Brain pericyte (primary cell): ENCODE measurements at regions not wholly inside any gene's neighbourhood (a gene's known extent, or its start where the extent isn't known, plus 50 kb on each side); places are given as distances from the start of the nearest gene placed in this dataset.
"Not testable (repeated sequence)": the region's sequence is repeated elsewhere in the genome, so short reads cannot be mapped to it uniquely, and the experiment has no call there.

Source experiments
- DNase-seq: peaks from one replicate; pipeline ENCODE4 v3.0.0-alpha.2; 2012; ENCODE audit warnings: low read depth, low spot score

DNA sequence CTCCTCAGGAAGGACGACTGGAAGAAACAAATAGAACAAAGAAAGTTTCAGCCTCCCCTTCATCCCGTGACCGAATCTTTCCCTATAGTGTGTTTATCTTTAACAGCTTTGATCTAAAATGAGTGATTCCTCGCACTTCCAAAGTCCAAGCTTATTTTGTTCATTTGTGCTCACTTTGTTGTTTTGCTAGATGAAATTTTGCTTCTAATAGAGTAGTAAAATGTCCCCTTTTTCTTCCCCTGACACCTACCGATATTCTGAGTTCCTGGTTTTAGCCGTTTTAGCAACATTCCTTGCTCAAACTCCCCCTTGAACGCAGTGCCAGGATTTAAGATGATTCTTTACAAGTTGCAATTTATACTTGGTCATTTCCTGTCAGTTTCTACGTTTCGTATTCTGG, 204.2 kb downstream of the FGF9 start:
- DNase-seq, result no peak

DNA sequence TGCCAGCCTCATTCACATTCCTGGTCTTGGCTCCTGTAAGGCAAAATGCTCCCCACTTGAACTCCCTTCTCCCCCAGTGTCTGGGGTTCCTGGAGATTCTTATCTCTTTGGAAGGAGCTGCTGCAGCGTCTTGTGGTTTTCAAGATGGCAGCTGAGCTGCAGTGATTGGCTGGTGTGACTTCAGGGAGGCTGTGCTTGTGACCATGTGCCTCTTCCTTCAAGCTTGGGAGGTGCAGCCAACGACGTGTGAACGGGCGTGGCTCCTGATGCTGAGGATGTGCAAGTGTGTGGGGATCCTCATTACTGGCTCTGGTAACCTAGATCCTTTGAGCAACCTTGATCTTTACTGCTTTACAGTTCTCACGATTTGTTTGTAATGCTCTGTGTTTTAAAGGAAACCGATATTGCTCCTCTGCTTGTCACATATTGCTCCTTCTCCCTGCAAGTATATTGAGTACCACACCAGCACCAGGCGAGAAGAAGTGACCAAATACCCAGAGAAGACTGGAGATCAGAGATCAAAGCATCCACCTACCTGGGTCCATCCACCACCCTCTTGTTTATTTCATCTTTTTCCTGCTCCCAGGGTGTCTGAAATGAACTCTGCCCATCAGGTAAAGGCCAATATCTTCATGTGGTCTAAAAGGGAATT, 208.5 kb downstream of the FGF9 start:
- DNase-seq, result no peak

DNA sequence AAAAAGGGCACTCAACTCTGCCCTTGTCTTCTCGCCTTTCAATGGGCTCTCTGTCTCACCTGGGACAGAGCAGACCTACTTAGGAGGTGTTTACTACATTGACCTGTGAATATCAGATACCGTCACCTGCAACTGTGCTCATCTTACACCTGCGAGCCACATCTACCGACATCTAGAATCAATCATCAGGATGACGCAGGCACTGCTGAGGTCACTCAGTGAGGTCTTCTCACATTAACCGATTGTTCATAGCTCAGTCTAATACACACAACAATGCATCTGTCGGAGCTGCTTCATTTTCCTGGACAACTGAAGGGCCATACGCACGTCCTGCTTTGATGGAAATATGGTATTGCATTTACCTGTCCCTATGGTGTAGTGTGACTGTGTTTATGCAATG, 211.9 kb downstream of the FGF9 start:
- no peak for DNase-seq

DNA sequence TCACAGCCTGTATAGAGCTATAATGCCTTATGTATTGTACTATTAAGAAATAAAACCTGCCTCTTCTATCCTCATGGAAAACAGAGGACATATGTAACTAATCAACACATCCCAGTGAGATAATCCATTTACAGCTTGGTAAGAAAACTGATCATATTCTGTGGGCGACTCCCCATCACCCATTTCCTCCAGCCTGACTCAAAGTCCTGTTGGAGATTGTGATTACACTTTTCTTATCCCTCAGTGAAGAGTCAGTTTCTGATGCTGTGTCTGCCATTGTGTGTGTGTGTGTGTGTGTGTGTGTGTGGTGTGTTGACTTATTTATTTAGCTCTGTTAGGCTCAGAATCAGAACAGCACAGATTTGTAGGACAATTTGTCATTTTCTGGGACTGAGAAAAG, 212.8 kb downstream of the FGF9 start:
- DNase-seq, result no peak

DNA sequence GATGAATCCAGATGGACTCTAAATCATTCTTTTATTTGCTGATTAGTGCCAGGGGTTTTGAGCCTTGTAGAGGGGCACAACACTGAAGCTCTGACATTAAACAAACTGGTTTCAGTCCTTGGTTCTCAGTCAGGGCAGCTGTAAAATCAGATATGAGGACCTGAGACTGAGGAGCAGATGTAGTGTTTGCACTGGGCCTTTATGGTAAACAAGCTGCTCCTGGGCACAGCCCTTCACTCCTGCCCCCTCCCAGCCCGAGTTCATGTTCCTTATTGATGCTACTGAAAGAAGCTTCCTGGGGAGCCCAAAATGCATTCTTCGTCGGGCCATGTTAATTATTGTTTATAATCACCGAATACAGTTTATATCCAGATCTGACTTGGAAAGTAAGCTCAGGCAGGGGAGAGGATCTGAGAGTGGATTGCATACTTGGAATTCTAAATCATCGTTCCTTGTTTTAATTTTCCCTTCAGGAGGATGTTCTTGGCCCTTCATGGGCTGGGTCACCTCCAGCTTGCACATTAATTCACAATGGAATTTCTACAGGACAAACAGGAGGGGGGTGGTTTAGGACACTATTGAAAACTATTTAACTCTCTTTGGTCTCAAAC, 213.5 kb downstream of the FGF9 start:
- DNase-seq, result no peak

DNA sequence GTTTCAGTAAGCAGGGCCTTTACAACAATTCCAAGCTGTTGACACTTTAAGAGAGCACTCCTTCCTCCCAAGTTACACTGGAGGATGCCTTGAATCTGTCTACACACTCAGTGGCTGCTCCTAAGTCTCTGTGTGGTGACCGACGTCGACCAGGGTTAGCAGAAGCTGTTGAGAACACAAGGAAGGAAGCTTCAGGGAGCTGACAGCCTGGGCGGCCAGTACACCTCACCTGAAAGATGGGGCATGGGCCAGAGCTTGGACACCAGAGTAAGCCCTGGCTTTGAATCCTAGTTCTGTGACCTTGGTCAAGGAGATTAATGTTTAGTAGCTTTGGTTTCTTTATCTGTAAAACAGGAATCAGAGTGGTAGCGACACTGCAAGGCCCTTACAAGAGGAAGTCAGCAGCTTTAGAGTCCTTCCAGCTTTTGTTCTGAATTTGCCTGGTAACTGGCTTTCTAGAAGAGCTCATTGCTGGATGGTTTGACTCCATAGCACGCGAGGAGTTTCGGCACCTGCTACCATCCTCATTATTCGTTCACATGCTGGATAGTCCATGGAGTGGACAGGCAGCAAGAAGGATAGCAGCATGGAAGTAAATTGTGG, 214.2 kb downstream of the FGF9 start:
- DNase-seq, result no peak

DNA sequence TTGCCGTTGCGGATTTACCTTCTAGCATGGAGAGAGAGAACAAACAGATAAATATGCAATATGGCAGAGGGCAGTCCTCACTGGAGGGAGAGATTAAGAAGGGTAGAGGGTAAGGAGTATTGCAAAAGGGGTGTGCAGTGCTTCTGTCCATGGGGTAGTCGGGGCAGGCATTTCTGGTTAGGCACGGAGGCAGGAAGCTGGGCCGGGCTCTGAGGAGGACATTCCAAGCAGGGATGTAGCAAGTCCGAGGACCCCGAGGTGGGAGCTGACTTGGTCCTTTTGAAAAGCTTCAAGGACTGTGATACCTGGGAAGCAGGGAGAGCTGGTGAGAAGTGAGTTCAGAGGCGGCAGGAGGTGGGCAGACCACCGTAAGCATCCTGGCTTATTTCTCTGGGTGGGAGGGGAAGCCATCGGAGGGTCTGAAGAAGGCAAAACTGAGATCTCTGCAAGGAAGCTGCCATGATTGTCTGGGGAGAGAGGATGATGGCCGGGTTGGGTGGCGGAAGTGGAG, 214.9 kb downstream of the FGF9 start:
- no peak for DNase-seq

DNA sequence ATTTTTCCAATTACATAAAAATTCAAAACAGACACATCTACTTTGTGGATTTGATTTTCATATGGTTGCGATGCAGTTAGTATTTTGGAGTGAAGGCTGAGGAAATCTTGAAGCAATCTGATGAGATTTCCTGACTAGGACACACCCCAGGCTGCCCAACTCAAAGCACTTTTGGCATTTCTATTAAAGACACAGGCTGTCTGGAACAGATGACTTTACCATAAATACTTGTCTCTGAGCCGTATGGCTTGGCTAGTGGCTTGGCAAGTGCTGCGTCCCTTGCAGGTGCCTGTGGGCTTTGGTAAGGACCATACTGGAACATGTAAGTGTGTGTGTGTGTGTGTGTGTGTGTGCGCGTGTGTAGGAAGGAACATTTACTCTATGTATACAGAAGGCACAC, 218.8 kb downstream of the FGF9 start:
- no peak for DNase-seq

DNA sequence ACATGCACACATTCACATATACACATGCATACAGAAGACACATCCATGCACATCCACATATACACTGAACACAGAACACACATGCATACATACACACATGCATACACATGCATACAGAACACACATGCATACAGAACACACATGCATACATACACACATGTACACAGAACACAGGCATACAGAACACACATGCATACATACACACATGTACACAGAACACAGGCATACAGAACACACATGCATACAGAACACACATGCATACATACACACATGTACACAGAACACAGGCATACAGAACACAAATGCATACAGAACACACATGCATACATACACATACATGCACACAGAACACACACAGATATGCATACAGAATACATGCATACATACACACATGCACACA, 219.3 kb downstream of the FGF9 start:
- not testable (repeated sequence) for DNase-seq

DNA sequence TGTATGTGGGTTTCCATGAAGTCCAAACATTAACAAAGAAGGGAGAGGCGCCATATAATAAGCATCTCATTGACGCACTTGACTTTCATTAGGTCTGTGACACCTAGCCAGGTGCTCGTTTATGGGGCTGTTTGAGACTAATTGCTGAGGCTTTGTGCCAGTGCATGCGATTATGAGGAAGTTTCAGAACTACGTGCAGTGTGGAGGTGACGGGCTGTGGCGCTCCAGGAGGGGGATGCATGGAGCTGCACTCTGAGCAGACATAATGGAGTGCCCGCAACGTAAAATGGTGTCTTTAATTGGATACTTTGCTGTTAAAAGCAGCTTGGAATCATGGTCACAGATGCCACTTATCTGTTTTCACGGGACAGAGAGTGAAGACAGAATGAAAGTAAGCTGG, 223.2 kb downstream of the FGF9 start:
- DNase-seq, result no peak

DNA sequence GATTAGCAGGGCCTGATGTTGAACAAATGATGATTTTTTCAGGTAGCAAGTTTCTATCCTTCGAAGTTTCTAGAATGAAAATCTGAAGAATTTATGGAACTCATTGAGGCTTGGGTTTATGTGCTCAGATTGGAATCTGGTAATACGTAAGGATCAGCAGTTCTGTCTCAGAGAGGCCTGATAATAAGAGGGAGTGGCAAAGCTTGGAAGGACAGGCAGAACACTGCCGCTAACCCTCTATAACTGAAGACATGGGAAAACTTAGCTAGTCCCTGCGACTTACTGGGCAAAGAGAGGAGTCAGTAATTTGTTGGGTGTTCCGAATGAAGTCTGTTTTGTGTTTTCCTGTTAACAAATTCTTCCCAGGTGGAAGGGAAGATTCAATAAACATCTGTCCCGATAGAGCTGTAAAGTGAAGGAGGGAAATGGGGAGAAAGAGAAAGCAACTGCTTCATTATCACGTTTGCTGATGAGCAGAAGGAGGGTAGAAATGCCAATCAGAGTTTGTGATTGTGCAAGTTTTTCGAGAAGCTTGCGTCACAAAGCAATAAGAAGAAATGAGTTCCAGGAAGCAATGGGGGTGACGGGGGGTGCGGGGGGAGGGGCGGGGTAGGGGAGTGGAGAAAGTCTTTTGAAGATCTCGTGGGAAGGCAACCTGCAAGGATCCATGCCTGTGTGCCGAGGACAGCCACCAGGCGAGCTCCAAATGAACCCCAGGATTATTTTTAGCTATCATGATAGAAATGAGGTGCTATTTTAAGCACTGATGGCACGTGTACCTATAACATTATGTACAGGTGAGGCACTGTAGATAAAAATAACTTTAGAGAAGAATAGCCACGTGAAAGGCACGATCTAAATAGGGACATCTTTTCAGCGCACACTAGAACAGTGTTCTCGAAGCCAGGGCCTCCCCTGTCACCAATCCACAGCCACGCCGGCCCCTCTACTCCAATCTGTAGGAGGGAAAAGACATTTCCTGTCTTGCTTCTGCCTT, 224.1 kb downstream of the FGF9 start:
- no peak for DNase-seq

DNA sequence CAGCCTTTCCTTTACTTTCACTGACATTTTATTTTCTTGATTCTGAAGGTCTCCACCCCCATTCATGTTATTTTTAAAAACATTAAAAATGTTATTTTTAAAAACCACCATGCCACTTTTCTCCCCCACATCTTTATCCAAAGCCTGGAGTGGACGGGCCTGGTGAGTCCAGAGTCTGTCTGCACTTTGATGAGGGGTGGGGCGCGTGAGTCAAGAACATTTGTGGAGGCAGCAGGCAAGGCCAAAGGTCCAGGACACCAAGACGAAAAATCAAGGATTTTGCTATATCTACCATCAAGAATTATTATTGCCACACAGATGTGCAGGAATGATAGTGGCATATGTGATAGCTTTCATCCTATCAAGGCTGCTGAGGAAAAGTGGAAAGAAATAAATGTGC, 224.9 kb downstream of the FGF9 start:
- no peak for DNase-seq

DNA sequence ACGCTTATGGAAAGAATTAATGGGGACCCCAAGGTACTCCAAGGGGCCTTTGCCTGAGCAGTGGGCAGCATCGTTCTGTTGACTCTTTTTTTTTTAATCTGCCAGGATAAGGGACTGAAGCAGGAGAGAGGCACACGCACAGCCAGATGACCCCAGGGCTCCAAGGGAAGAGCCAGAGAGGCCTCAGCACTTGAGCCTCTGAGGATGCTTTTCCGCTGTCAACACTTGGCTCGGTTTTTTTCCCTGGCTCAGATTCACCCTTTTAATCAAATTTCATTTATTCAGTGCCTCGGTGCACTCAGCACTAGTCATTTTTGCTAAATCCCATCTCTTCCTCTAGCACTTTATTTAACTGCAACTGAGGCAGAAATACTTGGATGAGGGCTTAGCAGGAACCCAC, 226.3 kb downstream of the FGF9 start:
- no peak for DNase-seq

DNA sequence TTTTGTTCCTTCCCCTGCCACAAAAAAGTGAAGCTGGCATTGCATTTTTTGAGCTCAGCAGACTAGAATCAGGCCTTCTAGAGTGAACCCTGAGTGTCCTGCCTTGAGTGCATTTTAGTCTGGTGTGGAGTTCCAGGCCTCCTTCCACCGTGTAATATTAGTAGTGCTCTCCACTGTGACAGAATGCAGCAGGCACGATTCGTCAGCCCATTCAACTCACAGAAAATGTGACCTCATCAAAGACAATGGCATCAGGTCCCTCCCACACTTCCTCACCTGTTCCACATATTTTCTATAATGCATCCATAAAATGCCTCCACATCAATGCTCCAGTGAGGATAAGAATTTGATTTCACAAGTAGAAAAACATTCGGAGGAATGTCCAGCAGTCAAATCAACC, 227.6 kb downstream of the FGF9 start:
- DNase-seq, result no peak

DNA sequence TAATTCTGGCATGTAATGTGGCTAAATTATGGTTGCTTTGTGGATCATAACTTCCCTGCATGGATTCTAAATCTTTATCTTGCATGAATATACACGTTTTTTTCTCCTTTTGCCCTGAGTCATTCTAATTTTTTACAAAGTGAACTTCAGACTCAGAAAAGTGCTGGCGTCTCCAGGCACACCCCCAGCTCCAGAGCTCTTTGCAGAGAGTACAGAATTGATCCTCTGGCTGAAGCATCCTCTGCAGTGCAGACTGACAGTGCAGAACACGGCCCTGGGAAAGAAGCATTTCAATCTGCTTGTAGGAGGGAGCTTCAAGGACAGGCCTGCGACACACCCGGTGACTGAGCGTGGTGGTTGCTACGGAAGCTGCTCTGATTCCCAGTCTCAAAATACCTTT, 228.1 kb downstream of the FGF9 start:
- no peak for DNase-seq

DNA sequence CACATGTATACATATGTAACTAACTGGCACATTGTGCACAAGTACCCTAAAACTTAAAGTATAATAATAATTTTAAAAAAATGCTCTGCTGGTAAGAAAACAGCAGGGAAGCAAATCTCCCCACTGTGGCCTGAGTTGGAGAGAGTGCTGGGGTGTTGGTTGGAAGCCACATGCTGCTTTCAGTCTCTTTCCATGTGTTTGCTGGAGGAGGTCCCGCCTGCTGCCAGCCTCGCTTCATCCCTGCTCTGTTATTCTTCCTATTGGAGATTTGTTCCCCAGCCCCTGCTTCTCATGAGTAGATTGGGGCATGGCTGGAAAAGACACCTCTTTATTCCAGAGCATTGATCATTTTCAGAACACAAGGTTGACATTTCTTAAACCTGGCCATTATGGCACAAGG, 230.5 kb downstream of the FGF9 start:
- DNase-seq, result no peak

DNA sequence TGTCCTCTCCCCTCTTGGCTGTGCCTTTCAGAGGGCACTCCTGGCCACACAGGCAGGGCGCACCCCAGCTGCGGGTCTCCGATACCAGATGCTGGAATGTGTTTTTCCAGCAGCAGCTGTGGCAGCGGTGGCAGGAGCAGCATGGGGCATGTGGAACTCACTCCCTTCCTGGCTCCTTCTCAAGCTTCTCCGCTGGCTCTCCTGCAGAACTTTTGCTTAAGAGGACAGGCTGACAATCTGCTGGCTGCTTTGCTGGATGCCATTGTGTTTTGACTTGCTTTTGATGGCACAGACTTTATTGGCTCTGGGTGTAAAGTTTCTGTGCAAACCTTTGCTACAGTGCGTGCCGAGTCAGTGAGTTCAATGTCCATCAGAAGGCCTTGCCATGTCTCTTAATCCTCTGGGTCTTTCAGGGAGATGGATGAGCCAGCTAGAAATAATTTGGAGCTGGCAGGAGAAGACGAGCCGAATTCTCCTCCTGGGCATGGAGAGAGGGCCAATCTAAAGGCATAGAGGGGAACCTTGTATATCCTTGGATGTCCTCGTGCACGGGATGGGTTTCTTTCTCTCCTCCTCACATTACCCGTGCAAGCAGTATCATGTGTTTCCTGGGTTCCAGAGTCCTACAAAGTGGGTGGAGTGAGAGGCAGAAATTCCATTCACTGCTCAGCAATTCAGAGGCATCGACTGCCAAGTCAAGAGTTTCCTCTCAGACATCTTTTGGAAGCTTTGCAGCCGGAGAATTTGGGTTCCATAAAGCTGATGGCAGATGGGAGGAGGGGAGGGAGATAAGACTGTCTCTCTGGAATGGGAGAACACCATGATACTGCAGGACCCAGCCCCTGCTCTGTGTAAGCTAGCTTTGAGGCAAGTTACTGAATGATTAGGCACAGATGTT, 231.2 kb downstream of the FGF9 start:
- no peak for DNase-seq

DNA sequence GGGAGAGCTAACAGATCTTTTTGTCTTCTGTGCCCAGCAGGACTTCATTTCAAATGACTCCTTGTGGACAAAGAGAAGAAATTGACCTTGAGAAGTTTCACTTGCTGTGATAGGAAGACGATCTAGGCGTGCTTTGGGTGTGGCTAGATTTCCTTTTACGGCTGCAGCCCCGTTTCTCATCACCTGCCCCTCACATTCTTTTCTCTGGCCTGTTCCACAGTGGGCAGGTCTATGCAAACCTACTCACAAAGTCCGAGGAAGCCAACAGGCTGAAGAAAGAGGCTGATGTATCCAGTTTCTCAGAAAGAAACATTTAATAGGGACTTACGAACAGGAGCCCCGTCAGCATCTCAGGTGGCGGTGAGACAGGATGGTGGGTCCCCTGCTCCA, 231.8 kb downstream of the FGF9 start:
- no peak for DNase-seq

DNA sequence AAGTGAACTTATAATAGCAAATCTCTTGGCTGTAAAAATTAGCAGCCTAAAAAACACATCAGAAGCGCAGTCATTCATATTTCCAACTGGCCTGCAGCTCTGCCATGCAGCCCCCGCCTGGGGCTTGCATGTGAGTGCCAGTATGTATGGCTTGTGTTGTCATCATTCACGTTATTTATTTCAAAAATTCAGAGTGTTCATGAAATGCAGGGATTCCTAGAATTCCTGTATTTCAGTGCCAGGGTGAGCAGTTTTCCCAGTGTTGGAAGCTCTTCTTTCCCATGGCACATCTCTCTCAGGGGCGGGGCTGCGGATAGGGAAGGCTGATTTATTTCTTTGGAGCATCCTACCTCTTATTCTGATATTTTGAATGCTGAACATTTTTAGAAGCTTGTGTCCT, 234.6 kb downstream of the FGF9 start:
- DNase-seq, result no peak

DNA sequence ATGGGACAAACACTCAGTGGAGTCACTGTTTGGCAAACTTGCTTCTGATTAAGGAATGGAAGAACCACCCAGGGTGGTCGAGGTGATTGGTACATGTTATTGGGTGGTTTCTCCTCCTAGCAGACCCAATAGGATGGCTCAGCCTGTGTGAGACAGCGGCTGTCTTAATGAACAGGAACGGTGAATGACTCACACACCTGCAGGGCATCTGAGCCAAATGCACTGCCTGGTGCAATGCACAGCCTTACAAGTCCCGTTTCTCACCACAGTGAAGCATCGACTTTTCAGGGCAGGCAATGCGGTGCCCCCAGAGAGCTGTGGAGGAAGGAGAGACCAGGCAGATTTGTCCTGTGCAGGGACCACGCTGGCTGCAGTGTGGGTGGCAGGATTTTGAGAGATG, 238.5 kb downstream of the FGF9 start:
- no peak for DNase-seq

DNA sequence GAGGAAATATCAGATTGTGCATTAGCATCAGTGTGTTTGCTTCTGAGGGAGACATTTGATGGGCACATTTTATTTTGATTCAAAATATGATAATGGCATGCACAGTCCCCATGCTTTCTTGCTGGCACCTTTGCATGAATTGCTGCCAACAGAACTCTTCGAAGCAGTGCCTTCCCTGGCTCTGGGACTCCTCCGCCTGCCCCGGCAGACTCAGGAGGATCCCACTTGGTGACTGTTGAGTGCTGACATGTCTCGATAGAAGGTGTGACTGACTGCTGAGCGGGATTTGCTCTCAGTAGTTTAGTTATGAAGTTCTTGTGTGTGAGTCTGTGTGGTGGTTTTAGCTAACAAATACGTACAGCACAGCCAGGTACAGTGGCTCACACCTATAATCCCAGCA, 239.7 kb downstream of the FGF9 start:
- DNase-seq, result no peak
